ENCODE measurements at regions not wholly inside any gene's neighbourhood (a gene's known extent, or its start where the extent isn't known, plus 50 kb on each side); places are given as distances from the start of the nearest gene placed in this dataset.

DNA sequence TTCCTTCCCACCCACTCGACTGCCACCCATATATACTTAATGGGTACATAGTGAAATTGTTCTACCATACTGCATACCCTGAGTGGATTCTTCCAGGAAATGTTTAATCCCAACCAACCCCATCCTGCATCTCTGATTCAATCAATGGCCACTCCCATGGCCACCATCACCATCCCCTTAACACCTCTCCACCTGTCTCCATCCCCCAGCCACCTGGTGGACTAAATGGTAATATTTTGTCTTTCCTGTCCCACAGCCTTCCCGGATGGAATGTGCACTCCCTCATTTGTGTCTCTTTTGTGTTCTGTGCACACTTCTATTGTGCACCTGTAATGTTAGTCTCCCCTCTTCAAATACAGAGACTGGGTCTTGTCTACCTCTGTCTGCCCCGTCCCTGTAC lies 259.9 kb downstream of the ALDH8A1 start:
- no peak for TF ChIP-seq POLR2A (IDR thresholded peaks at IDR 0.05)
- TF ChIP-seq, protein P1, sequence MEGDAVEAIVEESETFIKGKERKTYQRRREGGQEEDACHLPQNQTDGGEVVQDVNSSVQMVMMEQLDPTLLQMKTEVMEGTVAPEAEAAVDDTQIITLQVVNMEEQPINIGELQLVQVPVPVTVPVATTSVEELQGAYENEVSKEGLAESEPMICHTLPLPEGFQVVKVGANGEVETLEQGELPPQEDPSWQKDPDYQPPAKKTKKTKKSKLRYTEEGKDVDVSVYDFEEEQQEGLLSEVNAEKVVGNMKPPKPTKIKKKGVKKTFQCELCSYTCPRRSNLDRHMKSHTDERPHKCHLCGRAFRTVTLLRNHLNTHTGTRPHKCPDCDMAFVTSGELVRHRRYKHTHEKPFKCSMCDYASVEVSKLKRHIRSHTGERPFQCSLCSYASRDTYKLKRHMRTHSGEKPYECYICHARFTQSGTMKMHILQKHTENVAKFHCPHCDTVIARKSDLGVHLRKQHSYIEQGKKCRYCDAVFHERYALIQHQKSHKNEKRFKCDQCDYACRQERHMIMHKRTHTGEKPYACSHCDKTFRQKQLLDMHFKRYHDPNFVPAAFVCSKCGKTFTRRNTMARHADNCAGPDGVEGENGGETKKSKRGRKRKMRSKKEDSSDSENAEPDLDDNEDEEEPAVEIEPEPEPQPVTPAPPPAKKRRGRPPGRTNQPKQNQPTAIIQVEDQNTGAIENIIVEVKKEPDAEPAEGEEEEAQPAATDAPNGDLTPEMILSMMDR (IDR thresholded peaks at IDR 0.05): no peak

Data from suprapubic skin (tissue), 3 donors.